Kidney capillary endothelial cell (primary cell): ENCODE measurements at regions not wholly inside any gene's neighbourhood (a gene's known extent, or its start where the extent isn't known, plus 50 kb on each side); places are given as distances from the start of the nearest gene placed in this dataset.
"Not testable (repeated sequence)": the region's sequence is repeated elsewhere in the genome, so short reads cannot be mapped to it uniquely, and the experiment has no call there.

Experiments
- DNase-seq: peaks from one replicate; pipeline ENCODE4 v3.0.0-alpha.2; 2018; ENCODE audit warnings: low spot score

DNA sequence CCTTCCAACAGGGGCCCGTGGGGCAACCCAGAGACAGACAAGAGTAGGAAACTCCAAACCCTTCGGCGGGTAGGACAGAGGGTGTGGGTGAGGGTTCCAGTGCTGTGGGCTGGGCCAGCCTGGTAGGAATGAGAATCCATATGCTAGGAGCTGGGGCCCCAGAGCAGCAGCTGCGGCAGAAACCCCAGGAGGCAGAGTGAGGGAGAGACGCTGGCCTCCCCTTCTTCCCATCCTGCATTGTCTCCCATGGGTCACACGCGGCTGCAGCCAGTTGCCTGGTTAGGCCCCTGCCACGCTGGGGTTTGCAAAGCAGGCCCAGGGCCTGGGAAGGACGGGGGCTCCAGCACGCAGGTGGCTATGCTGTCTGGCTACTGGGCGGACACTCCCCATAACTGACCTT lies 113.1 kb upstream of the CCZ1B start:
- DNase-seq = not testable (repeated sequence)

DNA sequence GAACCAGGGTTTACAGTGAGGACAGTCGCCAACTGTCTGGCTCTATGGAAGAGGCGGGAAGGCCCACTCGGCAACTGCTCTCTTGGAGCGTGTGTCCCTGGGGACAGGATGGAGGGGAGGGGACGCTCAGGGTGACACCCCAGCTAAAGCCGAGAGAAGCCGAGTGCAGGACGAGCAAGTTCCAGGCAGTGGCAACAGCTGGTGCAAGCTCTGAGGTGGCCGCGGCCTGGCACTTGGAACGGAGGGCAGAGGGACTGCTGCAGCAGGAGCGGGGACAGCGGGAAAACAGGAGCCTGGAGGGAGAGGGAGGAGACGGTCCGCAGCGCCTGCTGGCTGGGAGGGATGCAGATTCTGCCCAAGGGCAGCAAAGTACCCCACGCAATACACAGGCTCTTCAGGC lies 113.8 kb upstream of the CCZ1B start:
- not testable (repeated sequence) for DNase-seq

DNA sequence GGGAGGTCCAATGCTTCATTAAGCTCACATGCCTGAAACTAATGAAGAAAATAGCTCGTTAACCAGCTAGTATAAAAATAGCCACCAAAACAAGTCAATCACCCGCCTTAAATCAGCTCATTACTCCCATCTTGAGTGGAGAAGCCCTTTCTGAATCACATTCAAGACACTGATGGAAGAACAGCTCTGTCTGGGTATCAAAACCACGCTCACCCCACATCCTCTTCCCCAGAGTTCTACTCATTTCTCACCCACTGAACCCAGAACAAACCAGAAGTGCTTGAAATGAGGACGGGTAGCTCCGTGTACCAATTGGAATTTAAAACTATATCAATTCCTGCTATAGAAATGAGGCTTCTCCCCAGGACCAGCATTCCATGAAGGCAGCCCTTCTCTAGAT lies 120.8 kb upstream of the CCZ1B start:
- not testable (repeated sequence) for DNase-seq

GRCh38 chr7:6950231-6950630 lies 124.2 kb upstream of the CCZ1B start:
- DNase-seq = not testable (repeated sequence)

- not testable (repeated sequence) for DNase-seq
Observed at GRCh38 chr7:6951553-6951952, 125.5 kb upstream of the CCZ1B start.

GRCh38 chr7:6953138-6953797 lies 127.2 kb upstream of the CCZ1B start:
- DNase-seq = not testable (repeated sequence)

DNA sequence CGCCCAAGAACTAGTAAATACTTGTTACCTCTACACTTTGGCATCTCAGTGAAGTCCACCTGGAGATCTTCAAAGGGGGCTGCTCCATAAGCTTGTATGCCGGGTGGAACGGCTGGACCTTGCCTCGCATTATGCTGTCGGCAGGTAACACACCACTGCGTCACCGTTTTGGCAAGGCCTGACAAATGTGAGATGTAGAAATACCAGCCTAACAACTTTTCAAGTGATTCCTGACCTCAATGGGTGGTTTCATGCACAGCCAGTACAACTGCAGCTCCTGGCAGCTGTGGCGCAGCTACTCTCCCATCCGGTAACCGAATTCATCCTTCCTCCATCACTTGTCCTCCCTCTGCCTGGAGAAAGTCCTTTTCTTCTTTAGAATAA lies 127.7 kb upstream of the CCZ1B start:
- DNase-seq = not testable (repeated sequence)

GRCh38 chr7:6955385-6955784 lies 129.3 kb upstream of the CCZ1B start:
- DNase-seq = not testable (repeated sequence)

GRCh38 chr7:6955990-6956566 lies 130.0 kb upstream of the CCZ1B start:
- not testable (repeated sequence) for DNase-seq

- DNase-seq = not testable (repeated sequence)
Observed at GRCh38 chr7:6958371-6958770, 132.3 kb upstream of the CCZ1B start.

- not testable (repeated sequence) for DNase-seq
Observed at GRCh38 chr7:6959942-6960341, 133.9 kb upstream of the CCZ1B start.

- DNase-seq = not testable (repeated sequence)
Observed at GRCh38 chr7:6962871-6963270, 136.8 kb upstream of the CCZ1B start.

- peak; percentile 3 for DNase-seq
Observed at GRCh38 chr7:6965051-6965450, 139.0 kb upstream of the CCZ1B start.

DNA sequence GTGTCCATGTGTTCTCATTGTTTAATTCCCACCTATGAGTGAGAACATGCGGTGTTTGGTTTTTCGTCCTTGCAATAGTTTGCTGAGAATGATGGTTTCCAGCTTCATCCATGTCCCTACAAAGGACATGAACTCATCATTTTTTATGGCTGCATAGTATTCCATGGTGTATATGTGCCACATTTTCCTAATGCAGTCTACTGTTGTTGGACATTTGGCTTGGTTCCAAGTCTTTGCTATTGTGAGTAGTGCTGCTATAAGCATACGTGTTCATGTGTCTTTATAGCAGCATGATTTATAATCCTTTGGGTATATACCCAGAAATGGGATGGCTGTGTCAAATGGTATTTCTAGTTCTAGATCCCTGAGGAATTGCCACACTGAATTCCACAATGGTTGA lies 144.1 kb upstream of the CCZ1B start:
- DNase-seq = not testable (repeated sequence)

GRCh38 chr7:6974876-6975275 lies 148.8 kb upstream of the CCZ1B start:
- not testable (repeated sequence) for DNase-seq

DNA sequence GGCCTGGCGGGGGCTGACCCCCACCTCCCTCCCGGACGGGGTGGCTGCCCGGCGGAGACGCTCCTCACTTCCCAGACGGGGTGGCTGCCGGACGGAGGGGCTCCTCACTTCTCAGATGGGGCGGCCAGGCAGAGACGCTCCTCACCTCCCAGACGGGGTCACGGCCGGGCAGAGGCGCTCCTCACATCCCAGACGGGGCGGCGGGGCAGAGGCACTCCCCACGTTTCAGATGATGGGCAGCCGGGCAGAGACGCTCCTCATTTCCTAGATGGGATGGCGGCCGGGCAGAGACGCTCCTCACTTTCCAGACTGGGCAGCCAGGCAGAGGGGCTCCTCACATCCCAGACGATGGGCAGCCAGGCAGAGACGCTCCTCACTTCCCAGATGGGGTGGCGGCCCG lies 149.3 kb upstream of the CCZ1B start:
- not testable (repeated sequence) for DNase-seq

DNA sequence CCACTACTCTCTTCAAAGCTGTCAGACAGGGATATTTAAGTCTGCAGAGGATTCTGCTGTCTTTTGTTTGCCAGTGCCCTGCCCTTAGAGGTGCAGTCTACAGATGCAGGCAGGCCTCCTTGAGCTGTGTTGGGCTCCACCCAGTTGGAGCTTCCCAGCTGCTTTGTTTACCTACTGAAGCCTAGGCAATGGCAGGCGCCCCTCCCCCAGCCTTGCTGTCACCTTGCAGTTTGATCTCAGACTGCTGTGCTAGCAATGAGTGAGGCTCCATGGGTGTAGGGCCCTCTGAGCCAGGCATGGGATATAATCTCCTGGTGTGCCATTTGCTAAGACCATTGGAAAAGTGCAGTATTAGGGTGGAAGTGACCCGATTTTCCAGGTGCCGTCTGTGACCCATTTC lies 151.3 kb upstream of the CCZ1B start:
- not testable (repeated sequence) for DNase-seq

GRCh38 chr7:6978326-6978725 lies 152.3 kb upstream of the CCZ1B start:
- not testable (repeated sequence) for DNase-seq

GRCh38 chr7:6979456-6979855 lies 153.4 kb upstream of the CCZ1B start:
- not testable (repeated sequence) for DNase-seq

- not testable (repeated sequence) for DNase-seq
Observed at GRCh38 chr7:6982375-6982774, 156.3 kb upstream of the CCZ1B start.

GRCh38 chr7:6986892-6987291 lies 160.8 kb upstream of the CCZ1B start:
- not testable (repeated sequence) for DNase-seq

DNA sequence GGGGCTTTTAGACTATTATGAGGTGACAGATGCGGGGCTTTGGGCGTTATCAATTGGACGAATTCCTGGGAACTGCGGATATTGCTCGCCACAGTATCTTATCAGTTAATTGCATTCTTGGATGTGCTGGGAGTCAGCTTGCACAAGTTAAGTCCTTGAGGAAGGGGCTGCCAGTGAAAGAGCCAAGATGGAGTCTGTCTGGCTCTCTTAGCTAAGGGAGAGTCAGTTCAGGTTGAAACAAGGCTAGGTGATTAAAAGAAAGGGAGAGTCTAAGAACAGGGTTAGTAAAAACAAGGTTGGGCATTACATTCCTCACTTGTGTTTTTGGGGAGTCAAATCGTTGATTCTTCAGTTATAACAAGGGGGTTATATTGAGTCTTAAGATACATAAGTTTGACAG lies 162.5 kb upstream of the CCZ1B start:
- not testable (repeated sequence) for DNase-seq

GRCh38 chr7:6989968-6990367 lies 163.9 kb upstream of the CCZ1B start:
- DNase-seq = not testable (repeated sequence)
